ENCODE measurements at regions not wholly inside any gene's neighbourhood (a gene's known extent, or its start where the extent isn't known, plus 50 kb on each side); places are given as distances from the start of the nearest gene placed in this dataset.

GRCh38 chr10:3231951-3232730 is 59.6 kb upstream of the PITRM1 start:
- in situ Hi-C loops (cut with MboI; ENCODE audit: low sequenced_read_pairs) = loop anchor here (25.0 kb wide), 2 partner anchors 530 to 1530 kb away; no protein-coding TSS in a partner anchor

GRCh38 chr10:3229815-3230214 is 57.2 kb upstream of the PITRM1 start:
- in situ Hi-C loops (cut with MboI; ENCODE audit: low sequenced_read_pairs) = loop anchor here (25.0 kb wide), 2 partner anchors 532 to 1532 kb away; no protein-coding TSS in a partner anchor

- in situ Hi-C loops (cut with MboI; ENCODE audit: low sequenced_read_pairs) = loop anchor here (25.0 kb wide), 2 partner anchors 534 to 1534 kb away; no protein-coding TSS in a partner anchor
Observed at GRCh38 chr10:3228629-3228945, 56.0 kb upstream of the PITRM1 start.

GRCh38 chr10:3226960-3227744 is 54.6 kb upstream of the PITRM1 start:
- in situ Hi-C loops (cut with MboI; ENCODE audit: low sequenced_read_pairs) = loop anchor here (25.0 kb wide), 2 partner anchors 535 to 1535 kb away; no protein-coding TSS in a partner anchor

GRCh38 chr10:3225561-3225960 is 53.0 kb upstream of the PITRM1 start:
- in situ Hi-C loops (cut with MboI; ENCODE audit: low sequenced_read_pairs) = loop anchor here (25.0 kb wide), 2 partner anchors 537 to 1537 kb away; no protein-coding TSS in a partner anchor

- in situ Hi-C loops (cut with MboI; ENCODE audit: low sequenced_read_pairs) = no loop called here
Observed at GRCh38 chr10:3224241-3224640, 51.7 kb upstream of the PITRM1 start.

- in situ Hi-C loops (cut with MboI; ENCODE audit: low sequenced_read_pairs) = no loop called here
Observed at GRCh38 chr10:3222626-3223025, 50.0 kb upstream of the PITRM1 start.
